IMR-90 (cell line): ENCODE measurements at regions not wholly inside any gene's neighbourhood (a gene's known extent, or its start where the extent isn't known, plus 50 kb on each side); places are given as distances from the start of the nearest gene placed in this dataset.

ENCODE experiments used
- ATAC-seq: fragments of 200-7000 bp; cut with Tn5 transposase; 2 replicates; pipeline ENCODE4 v1.9.1; 2020; ENCODE audit warnings: low read depth, mild to moderate bottlenecking, moderate library complexity
- BruUV-seq: library from RNA; stranded (reverse); fragments of 400-500 nt; replicated peaks from 2 replicates; lab custom pipeline; 2021; lab: Mats Ljungman, UMichigan
- CTCF ChIA-PET: fragments of 300-600 bp; formaldehyde crosslinking; extraction: SDS; loops from one replicate; lab custom pipeline; 2021; ENCODE audit warnings: antibody characterized with exemption; lab: Yijun Ruan, JAX
- POLR2A ChIA-PET: fragments of 300-600 bp; sonication (Branson Sonifier 250); formaldehyde crosslinking; loops from one replicate; lab custom pipeline; 2022; ENCODE audit warnings: antibody characterized with exemption; ENCODE audit not compliant: unreplicated experiment; lab: Charles Lee
- DNase-seq: peaks from one replicate; pipeline ENCODE4 v3.0.0; 2013
- H2AFZ ChIP-seq: replicated peaks from 2 replicates; pipeline ENCODE3; 2013; ENCODE audit warnings: low read length, mild to moderate bottlenecking; ENCODE audit not compliant: poor library complexity
- H2AK5ac ChIP-seq: 2 replicates; pipeline ENCODE4 v1.6.1; 2013; ENCODE audit warnings: low read depth, low read length, inconsistent platforms
- H2AK9ac ChIP-seq: replicated peaks from 2 replicates; pipeline ENCODE3; 2013; ENCODE audit warnings: mild to moderate bottlenecking, low read depth, low read length, moderate library complexity; ENCODE audit not compliant: poor library complexity
- H2BK120ac ChIP-seq: 2 replicates; pipeline ENCODE4 v1.6.1; 2013; ENCODE audit warnings: low read depth, low read length, inconsistent platforms
- H2BK15ac ChIP-seq: 3 replicates; pipeline ENCODE4 v1.6.1; 2013; ENCODE audit warnings: low read depth, low read length, inconsistent platforms
- H2BK20ac ChIP-seq: 2 replicates; pipeline ENCODE4 v1.6.1; 2013; ENCODE audit warnings: low read depth, mild to moderate bottlenecking, inconsistent platforms, low read length, moderate library complexity
- H2BK5ac ChIP-seq: 2 replicates; pipeline ENCODE4 v1.6.1; 2013; ENCODE audit warnings: mild to moderate bottlenecking, low read depth, low read length, inconsistent platforms; ENCODE audit not compliant: poor library complexity, severe bottlenecking
- H3K14ac ChIP-seq: replicated peaks from 2 replicates; pipeline ENCODE4 v1.6.1; 2013; ENCODE audit warnings: low read depth, low read length, inconsistent platforms
- H3K18ac ChIP-seq: 2 replicates; pipeline ENCODE4 v1.6.1; 2013; ENCODE audit warnings: low read depth, low read length, control low read depth
- H3K23ac ChIP-seq: 2 replicates; pipeline ENCODE4 v1.6.1; 2013; ENCODE audit warnings: low read depth, low read length, inconsistent platforms
- H3K27ac ChIP-seq: 2 replicates; pipeline ENCODE4 v1.5.1; 2013; ENCODE audit warnings: mild to moderate bottlenecking, control low read depth, low read length; ENCODE audit not compliant: insufficient read depth
- H3K27me3 ChIP-seq: 2 replicates; pipeline ENCODE4 v1.6.1; 2013; ENCODE audit warnings: low read length; ENCODE audit not compliant: control insufficient read depth, insufficient read depth
- H3K36me3 ChIP-seq: 2 replicates; pipeline ENCODE4 v1.6.1; 2013; ENCODE audit warnings: low read length, mixed read lengths; ENCODE audit not compliant: control insufficient read depth, insufficient read depth
- H3K4ac ChIP-seq: 2 replicates; pipeline ENCODE4 v1.6.1; 2013; ENCODE audit warnings: low read depth, low read length, inconsistent platforms
- H3K4me1 ChIP-seq: 2 replicates; pipeline ENCODE4 v1.6.1; 2013; ENCODE audit warnings: low read length, mixed read lengths; ENCODE audit not compliant: control insufficient read depth, insufficient read depth
- H3K4me2 ChIP-seq: 2 replicates; pipeline ENCODE4 v1.6.1; 2013; ENCODE audit warnings: low read depth, mild to moderate bottlenecking, control low read depth, low read length, moderate library complexity
- H3K4me3 ChIP-seq: 2 replicates; pipeline ENCODE4 v1.5.1; 2013; ENCODE audit warnings: low read depth, mild to moderate bottlenecking, control low read depth, low read length, moderate library complexity; ENCODE audit not compliant: insufficient read depth
- H3K56ac ChIP-seq: 2 replicates; pipeline ENCODE4 v1.6.1; 2013; ENCODE audit warnings: low read length, inconsistent platforms; ENCODE audit not compliant: insufficient read depth; ENCODE audit errors: extremely low read depth
- H3K79me1 ChIP-seq, 2 experiments: 2 replicates each; pipeline ENCODE4 v1.6.1; 2013; ENCODE audit warnings: low read length in 2 of 2, inconsistent platforms in 1 of 2, low read depth in 1 of 2
- H3K9ac ChIP-seq: 2 replicates; pipeline ENCODE4 v1.6.1; 2013; ENCODE audit warnings: low read depth, low read length, control low read depth
- H3K9me1 ChIP-seq: 2 replicates; pipeline ENCODE4 v1.6.1; 2013; ENCODE audit warnings: low read length, inconsistent platforms; ENCODE audit not compliant: insufficient read depth
- H3K9me3 ChIP-seq: 2 replicates; pipeline ENCODE4 v1.6.1; 2013; ENCODE audit warnings: low read length; ENCODE audit not compliant: control insufficient read depth, insufficient read depth
- H4K20me1 ChIP-seq: 2 replicates; pipeline ENCODE4 v1.6.1; 2013; ENCODE audit warnings: low read length, inconsistent platforms; ENCODE audit not compliant: insufficient read depth
- H4K5ac ChIP-seq: 2 replicates; pipeline ENCODE4 v1.6.1; 2013; ENCODE audit warnings: mild to moderate bottlenecking, low read depth, low read length, control low read depth
- H4K8ac ChIP-seq, 2 experiments: 2 replicates each; pipeline ENCODE4 v1.6.1; 2013; ENCODE audit warnings: low read depth in 2 of 2, low read length in 2 of 2, control low read depth in 1 of 2, inconsistent platforms in 1 of 2
- H4K91ac ChIP-seq: 2 replicates; pipeline ENCODE4 v1.6.1; 2013; ENCODE audit warnings: low read depth, low read length, inconsistent platforms; ENCODE audit not compliant: insufficient read depth
- BHLHE40 ChIP-seq: fragments of 150-350 bp; IDR thresholded peaks from 2 replicates; pipeline ENCODE4 v1.6.1; 2016; ENCODE audit warnings: mild to moderate bottlenecking, low read depth, low read length
- CEBPB ChIP-seq: IDR thresholded peaks from 2 replicates; pipeline ENCODE4 v1.6.1; 2012; ENCODE audit warnings: low read depth, low read length, improper control_type of control experiment
- CHD1 ChIP-seq: IDR thresholded peaks from 2 replicates; pipeline ENCODE4 v1.6.1; 2012; ENCODE audit warnings: low read depth, low read length, improper control_type of control experiment
- FOS ChIP-seq: fragments of 150-350 bp; IDR thresholded peaks from 2 replicates; pipeline ENCODE4 v1.6.1; 2016; ENCODE audit warnings: low read depth, low read length
- MAFK ChIP-seq: IDR thresholded peaks from 2 replicates; pipeline ENCODE4 v1.6.1; 2012; ENCODE audit warnings: low read depth, low read length, improper control_type of control experiment
- MAZ ChIP-seq: IDR thresholded peaks from 2 replicates; pipeline ENCODE4 v1.6.1; 2012; ENCODE audit warnings: low read depth, mild to moderate bottlenecking, low read length, improper control_type of control experiment, moderate library complexity, borderline replicate concordance
- MXI1 ChIP-seq: IDR thresholded peaks from 2 replicates; pipeline ENCODE4 v1.6.1; 2012; ENCODE audit warnings: low read depth, mild to moderate bottlenecking, low read length, moderate library complexity, borderline replicate concordance
- NFE2L2 ChIP-seq: fragments of 150-350 bp; IDR thresholded peaks from 2 replicates; pipeline ENCODE4 v1.6.1; 2016; ENCODE audit warnings: low read depth, mild to moderate bottlenecking, low read length
- POLR2A ChIP-seq: IDR thresholded peaks from 2 replicates; pipeline ENCODE4 v1.6.1; 2012; ENCODE audit warnings: mild to moderate bottlenecking, low read depth, low read length
- RAD21 ChIP-seq: IDR thresholded peaks from 2 replicates; pipeline ENCODE4 v1.6.1; 2012; ENCODE audit warnings: low read length, improper control_type of control experiment
- RCOR1 ChIP-seq: IDR thresholded peaks from 2 replicates; pipeline ENCODE4 v1.6.1; 2012; ENCODE audit warnings: mild to moderate bottlenecking, low read length, improper control_type of control experiment; ENCODE audit not compliant: insufficient replicate concordance
- RFX5 ChIP-seq: IDR thresholded peaks from 2 replicates; pipeline ENCODE4 v1.8.0; 2012; ENCODE audit warnings: low read depth, mild to moderate bottlenecking, low read length, moderate library complexity
- SMC3 ChIP-seq: fragments of 150-350 bp; IDR thresholded peaks from 2 replicates; pipeline ENCODE4 v1.6.1; 2016; ENCODE audit warnings: low read depth, mild to moderate bottlenecking, antibody characterized with exemption, low read length, moderate library complexity
- WGBS, 2 experiments: methylation state at CpG; one replicate each; pipeline versions ENCODE4 v1.1.5 to v1.1.7; 2013; ENCODE audit warnings: missing lambda C conversion rate in 2 of 2; ENCODE audit not compliant: insufficient read length in 1 of 2; ENCODE audit errors: extremely low coverage in 2 of 2; 5-methylcytosine and 5-hydroxymethylcytosine counted together
- dilution Hi-C: fragments of 300-500 bp; cut with HindIII; formaldehyde crosslinking; loops from one replicate; pipeline ENCODE4 v1.14.3; 2018; ENCODE audit warnings: low sequenced_read_pairs; ENCODE audit not compliant: unreplicated experiment
- in situ Hi-C: fragments of 300-500 bp; cut with MboI; formaldehyde crosslinking; loops from 3 replicates; pipeline ENCODE4 v1.14.3; 2019; ENCODE audit warnings: low sequenced_read_pairs, inconsistent platforms, mixed read lengths
- intact Hi-C: fragments of 100-400 bp; cut with micrococcal nuclease; formaldehyde crosslinking; loops from 2 replicates; pipeline ENCODE4 v1.10.0; 2022
- TF ChIP-seq, protein P1 (sequence below): conservative IDR thresholded peaks from 2 replicates; pipeline ENCODE4 v1.5.1; 2012; ENCODE audit warnings: mild to moderate bottlenecking, low read depth, low read length, improper control_type of control experiment
- TF ChIP-seq, protein P2 (sequence below): fragments of 150-350 bp; IDR thresholded peaks from 2 replicates; pipeline ENCODE4 v1.6.1; 2016; ENCODE audit warnings: low read depth, mild to moderate bottlenecking, low read length, moderate library complexity, borderline replicate concordance
- TF ChIP-seq, protein P3 (sequence below): fragments of 150-350 bp; IDR thresholded peaks from 2 replicates; pipeline ENCODE4 v1.6.1; 2017; ENCODE audit warnings: mild to moderate bottlenecking, antibody characterized with exemption, low read length, low read depth

DNA sequence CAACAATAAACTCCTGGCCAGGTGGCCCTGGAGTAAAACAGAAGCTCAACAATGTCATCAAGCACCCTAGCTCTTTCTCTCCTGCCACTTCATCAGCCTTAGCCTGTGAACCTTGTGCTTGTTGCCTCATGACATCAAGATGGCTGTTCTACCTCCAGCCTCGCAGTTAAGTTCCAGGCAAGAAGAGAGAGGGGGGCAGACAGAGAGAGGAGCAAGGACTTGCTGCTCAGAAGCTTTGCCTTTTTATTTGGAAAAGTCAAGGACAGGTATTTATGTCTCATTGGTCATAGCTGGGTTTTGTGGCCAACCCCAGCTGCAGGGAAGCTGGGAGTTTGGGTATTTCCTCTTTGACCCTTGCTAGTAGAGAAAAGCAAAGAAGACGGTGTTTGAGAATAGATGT, 60.3 kb upstream of the GADD45A start:
- H3K9me3 ChIP-seq: no peaks in the 10 kb centered on the region
- no peak overlapping the region for H3K27ac ChIP-seq
- H2BK15ac ChIP-seq: no peak overlapping the region; the same call in 2 of the 3 replicates
- no peak overlapping the region for H2AFZ ChIP-seq
- H2AK9ac ChIP-seq: no peak overlapping the region
- no peak overlapping the region for H4K8ac ChIP-seq
- no peak overlapping the region for H2BK20ac ChIP-seq
- H3K27me3 ChIP-seq: no peaks in the 10 kb centered on the region
- no TSS peak for BruUV-seq
- no peak overlapping the region for H3K4ac ChIP-seq
- dilution Hi-C loops (no loop called here), intact Hi-C loops (loop anchor here (5.0 kb wide), 1 partner anchor 48 kb away; no protein-coding TSS in a partner anchor), in situ Hi-C loops (no loop called here)
- no peak overlapping the region for H3K9ac ChIP-seq
- H4K20me1 ChIP-seq: no peaks in the 10 kb centered on the region
- POLR2A ChIA-PET: no interaction called here
- no peak for DNase-seq
- H3K9me1 ChIP-seq: 0 out of 2 replicates have a peak, but pooled peaks cover 3% of the 10 kb centered on the region
- no peak overlapping the region for H4K91ac ChIP-seq
- no peak overlapping the region for H2BK5ac ChIP-seq
- H3K36me3 ChIP-seq: no peaks in the 10 kb centered on the region
- TF ChIP-seq RFX5 (no peak), MAZ (no peak), RCOR1 (no peak), MXI1 (no peak), RAD21 (no peak), POLR2A (no peak), BHLHE40 (no peak), CEBPB (no peak), CHD1 (no peak), FOS (no peak), MAFK (no peak), SMC3 (no peak), NFE2L2 (no peak)
- TF ChIP-seq, protein P1, sequence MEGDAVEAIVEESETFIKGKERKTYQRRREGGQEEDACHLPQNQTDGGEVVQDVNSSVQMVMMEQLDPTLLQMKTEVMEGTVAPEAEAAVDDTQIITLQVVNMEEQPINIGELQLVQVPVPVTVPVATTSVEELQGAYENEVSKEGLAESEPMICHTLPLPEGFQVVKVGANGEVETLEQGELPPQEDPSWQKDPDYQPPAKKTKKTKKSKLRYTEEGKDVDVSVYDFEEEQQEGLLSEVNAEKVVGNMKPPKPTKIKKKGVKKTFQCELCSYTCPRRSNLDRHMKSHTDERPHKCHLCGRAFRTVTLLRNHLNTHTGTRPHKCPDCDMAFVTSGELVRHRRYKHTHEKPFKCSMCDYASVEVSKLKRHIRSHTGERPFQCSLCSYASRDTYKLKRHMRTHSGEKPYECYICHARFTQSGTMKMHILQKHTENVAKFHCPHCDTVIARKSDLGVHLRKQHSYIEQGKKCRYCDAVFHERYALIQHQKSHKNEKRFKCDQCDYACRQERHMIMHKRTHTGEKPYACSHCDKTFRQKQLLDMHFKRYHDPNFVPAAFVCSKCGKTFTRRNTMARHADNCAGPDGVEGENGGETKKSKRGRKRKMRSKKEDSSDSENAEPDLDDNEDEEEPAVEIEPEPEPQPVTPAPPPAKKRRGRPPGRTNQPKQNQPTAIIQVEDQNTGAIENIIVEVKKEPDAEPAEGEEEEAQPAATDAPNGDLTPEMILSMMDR: no peak
- TF ChIP-seq, protein P2, sequence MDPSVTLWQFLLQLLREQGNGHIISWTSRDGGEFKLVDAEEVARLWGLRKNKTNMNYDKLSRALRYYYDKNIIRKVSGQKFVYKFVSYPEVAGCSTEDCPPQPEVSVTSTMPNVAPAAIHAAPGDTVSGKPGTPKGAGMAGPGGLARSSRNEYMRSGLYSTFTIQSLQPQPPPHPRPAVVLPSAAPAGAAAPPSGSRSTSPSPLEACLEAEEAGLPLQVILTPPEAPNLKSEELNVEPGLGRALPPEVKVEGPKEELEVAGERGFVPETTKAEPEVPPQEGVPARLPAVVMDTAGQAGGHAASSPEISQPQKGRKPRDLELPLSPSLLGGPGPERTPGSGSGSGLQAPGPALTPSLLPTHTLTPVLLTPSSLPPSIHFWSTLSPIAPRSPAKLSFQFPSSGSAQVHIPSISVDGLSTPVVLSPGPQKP: no peak
- TF ChIP-seq, protein P3, sequence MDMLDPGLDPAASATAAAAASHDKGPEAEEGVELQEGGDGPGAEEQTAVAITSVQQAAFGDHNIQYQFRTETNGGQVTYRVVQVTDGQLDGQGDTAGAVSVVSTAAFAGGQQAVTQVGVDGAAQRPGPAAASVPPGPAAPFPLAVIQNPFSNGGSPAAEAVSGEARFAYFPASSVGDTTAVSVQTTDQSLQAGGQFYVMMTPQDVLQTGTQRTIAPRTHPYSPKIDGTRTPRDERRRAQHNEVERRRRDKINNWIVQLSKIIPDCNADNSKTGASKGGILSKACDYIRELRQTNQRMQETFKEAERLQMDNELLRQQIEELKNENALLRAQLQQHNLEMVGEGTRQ: no peak
- H3K23ac ChIP-seq: no peak overlapping the region
- H3K79me1 ChIP-seq: no peaks in the 10 kb centered on the region
- CTCF ChIA-PET: no interaction called here
- no peak for ATAC-seq
- H3K56ac ChIP-seq: no peak overlapping the region
- WGBS, 2 experiments: no CpG with 5 or more reads among the region's 2 CpGs
- H2BK120ac ChIP-seq: no peak overlapping the region
- no peak overlapping the region for H3K14ac ChIP-seq
- no peak overlapping the region for H2AK5ac ChIP-seq
- no peak overlapping the region for H3K18ac ChIP-seq
- no peak overlapping the region for H3K4me3 ChIP-seq
- H3K4me2 ChIP-seq: no peak overlapping the region
- H3K4me1 ChIP-seq: peaks cover 1% of the 10 kb centered on the region; the same call in 1 of the 2 replicates
- H4K5ac ChIP-seq: no peak overlapping the region
